IMR-90 (cell line): ENCODE measurements at regions not wholly inside any gene's neighbourhood (a gene's known extent, or its start where the extent isn't known, plus 50 kb on each side); places are given as distances from the start of the nearest gene placed in this dataset.

ENCODE experiments used
- ATAC-seq: fragments of 200-7000 bp; cut with Tn5 transposase; 2 replicates; pipeline ENCODE4 v1.9.1; 2020; ENCODE audit warnings: low read depth, mild to moderate bottlenecking, moderate library complexity
- BruUV-seq: library from RNA; stranded (reverse); fragments of 400-500 nt; replicated peaks from 2 replicates; lab custom pipeline; 2021; lab: Mats Ljungman, UMichigan
- CTCF ChIA-PET: fragments of 300-600 bp; formaldehyde crosslinking; extraction: SDS; loops from one replicate; lab custom pipeline; 2021; ENCODE audit warnings: antibody characterized with exemption; lab: Yijun Ruan, JAX
- POLR2A ChIA-PET: fragments of 300-600 bp; sonication (Branson Sonifier 250); formaldehyde crosslinking; loops from one replicate; lab custom pipeline; 2022; ENCODE audit warnings: antibody characterized with exemption; ENCODE audit not compliant: unreplicated experiment; lab: Charles Lee
- DNase-seq: peaks from one replicate; pipeline ENCODE4 v3.0.0; 2013
- H2AFZ ChIP-seq: replicated peaks from 2 replicates; pipeline ENCODE3; 2013; ENCODE audit warnings: low read length, mild to moderate bottlenecking; ENCODE audit not compliant: poor library complexity
- H2AK5ac ChIP-seq: 2 replicates; pipeline ENCODE4 v1.6.1; 2013; ENCODE audit warnings: low read depth, low read length, inconsistent platforms
- H2AK9ac ChIP-seq: replicated peaks from 2 replicates; pipeline ENCODE3; 2013; ENCODE audit warnings: mild to moderate bottlenecking, low read depth, low read length, moderate library complexity; ENCODE audit not compliant: poor library complexity
- H2BK120ac ChIP-seq: 2 replicates; pipeline ENCODE4 v1.6.1; 2013; ENCODE audit warnings: low read depth, low read length, inconsistent platforms
- H2BK15ac ChIP-seq: 3 replicates; pipeline ENCODE4 v1.6.1; 2013; ENCODE audit warnings: low read depth, low read length, inconsistent platforms
- H2BK20ac ChIP-seq: 2 replicates; pipeline ENCODE4 v1.6.1; 2013; ENCODE audit warnings: low read depth, mild to moderate bottlenecking, inconsistent platforms, low read length, moderate library complexity
- H2BK5ac ChIP-seq: 2 replicates; pipeline ENCODE4 v1.6.1; 2013; ENCODE audit warnings: mild to moderate bottlenecking, low read depth, low read length, inconsistent platforms; ENCODE audit not compliant: poor library complexity, severe bottlenecking
- H3K14ac ChIP-seq: replicated peaks from 2 replicates; pipeline ENCODE4 v1.6.1; 2013; ENCODE audit warnings: low read depth, low read length, inconsistent platforms
- H3K18ac ChIP-seq: 2 replicates; pipeline ENCODE4 v1.6.1; 2013; ENCODE audit warnings: low read depth, low read length, control low read depth
- H3K23ac ChIP-seq: 2 replicates; pipeline ENCODE4 v1.6.1; 2013; ENCODE audit warnings: low read depth, low read length, inconsistent platforms
- H3K27ac ChIP-seq: 2 replicates; pipeline ENCODE4 v1.5.1; 2013; ENCODE audit warnings: mild to moderate bottlenecking, control low read depth, low read length; ENCODE audit not compliant: insufficient read depth
- H3K27me3 ChIP-seq: 2 replicates; pipeline ENCODE4 v1.6.1; 2013; ENCODE audit warnings: low read length; ENCODE audit not compliant: control insufficient read depth, insufficient read depth
- H3K36me3 ChIP-seq: 2 replicates; pipeline ENCODE4 v1.6.1; 2013; ENCODE audit warnings: low read length, mixed read lengths; ENCODE audit not compliant: control insufficient read depth, insufficient read depth
- H3K4ac ChIP-seq: 2 replicates; pipeline ENCODE4 v1.6.1; 2013; ENCODE audit warnings: low read depth, low read length, inconsistent platforms
- H3K4me1 ChIP-seq: 2 replicates; pipeline ENCODE4 v1.6.1; 2013; ENCODE audit warnings: low read length, mixed read lengths; ENCODE audit not compliant: control insufficient read depth, insufficient read depth
- H3K4me2 ChIP-seq: 2 replicates; pipeline ENCODE4 v1.6.1; 2013; ENCODE audit warnings: low read depth, mild to moderate bottlenecking, control low read depth, low read length, moderate library complexity
- H3K4me3 ChIP-seq: 2 replicates; pipeline ENCODE4 v1.5.1; 2013; ENCODE audit warnings: low read depth, mild to moderate bottlenecking, control low read depth, low read length, moderate library complexity; ENCODE audit not compliant: insufficient read depth
- H3K56ac ChIP-seq: 2 replicates; pipeline ENCODE4 v1.6.1; 2013; ENCODE audit warnings: low read length, inconsistent platforms; ENCODE audit not compliant: insufficient read depth; ENCODE audit errors: extremely low read depth
- H3K79me1 ChIP-seq, 2 experiments: 2 replicates each; pipeline ENCODE4 v1.6.1; 2013; ENCODE audit warnings: low read length in 2 of 2, inconsistent platforms in 1 of 2, low read depth in 1 of 2
- H3K9ac ChIP-seq: 2 replicates; pipeline ENCODE4 v1.6.1; 2013; ENCODE audit warnings: low read depth, low read length, control low read depth
- H3K9me1 ChIP-seq: 2 replicates; pipeline ENCODE4 v1.6.1; 2013; ENCODE audit warnings: low read length, inconsistent platforms; ENCODE audit not compliant: insufficient read depth
- H3K9me3 ChIP-seq: 2 replicates; pipeline ENCODE4 v1.6.1; 2013; ENCODE audit warnings: low read length; ENCODE audit not compliant: control insufficient read depth, insufficient read depth
- H4K20me1 ChIP-seq: 2 replicates; pipeline ENCODE4 v1.6.1; 2013; ENCODE audit warnings: low read length, inconsistent platforms; ENCODE audit not compliant: insufficient read depth
- H4K5ac ChIP-seq: 2 replicates; pipeline ENCODE4 v1.6.1; 2013; ENCODE audit warnings: mild to moderate bottlenecking, low read depth, low read length, control low read depth
- H4K8ac ChIP-seq, 2 experiments: 2 replicates each; pipeline ENCODE4 v1.6.1; 2013; ENCODE audit warnings: low read depth in 2 of 2, low read length in 2 of 2, control low read depth in 1 of 2, inconsistent platforms in 1 of 2
- H4K91ac ChIP-seq: 2 replicates; pipeline ENCODE4 v1.6.1; 2013; ENCODE audit warnings: low read depth, low read length, inconsistent platforms; ENCODE audit not compliant: insufficient read depth
- CHD1 ChIP-seq: IDR thresholded peaks from 2 replicates; pipeline ENCODE4 v1.6.1; 2012; ENCODE audit warnings: low read depth, low read length, improper control_type of control experiment
- FOS ChIP-seq: fragments of 150-350 bp; IDR thresholded peaks from 2 replicates; pipeline ENCODE4 v1.6.1; 2016; ENCODE audit warnings: low read depth, low read length
- MAFK ChIP-seq: IDR thresholded peaks from 2 replicates; pipeline ENCODE4 v1.6.1; 2012; ENCODE audit warnings: low read depth, low read length, improper control_type of control experiment
- WGBS, 2 experiments: methylation state at CpG; one replicate each; pipeline versions ENCODE4 v1.1.5 to v1.1.7; 2013; ENCODE audit warnings: missing lambda C conversion rate in 2 of 2; ENCODE audit not compliant: insufficient read length in 1 of 2; ENCODE audit errors: extremely low coverage in 2 of 2; 5-methylcytosine and 5-hydroxymethylcytosine counted together
- dilution Hi-C: fragments of 300-500 bp; cut with HindIII; formaldehyde crosslinking; loops from one replicate; pipeline ENCODE4 v1.14.3; 2018; ENCODE audit warnings: low sequenced_read_pairs; ENCODE audit not compliant: unreplicated experiment
- in situ Hi-C: fragments of 300-500 bp; cut with MboI; formaldehyde crosslinking; loops from 3 replicates; pipeline ENCODE4 v1.14.3; 2019; ENCODE audit warnings: low sequenced_read_pairs, inconsistent platforms, mixed read lengths
- intact Hi-C: fragments of 100-400 bp; cut with micrococcal nuclease; formaldehyde crosslinking; loops from 2 replicates; pipeline ENCODE4 v1.10.0; 2022

DNA sequence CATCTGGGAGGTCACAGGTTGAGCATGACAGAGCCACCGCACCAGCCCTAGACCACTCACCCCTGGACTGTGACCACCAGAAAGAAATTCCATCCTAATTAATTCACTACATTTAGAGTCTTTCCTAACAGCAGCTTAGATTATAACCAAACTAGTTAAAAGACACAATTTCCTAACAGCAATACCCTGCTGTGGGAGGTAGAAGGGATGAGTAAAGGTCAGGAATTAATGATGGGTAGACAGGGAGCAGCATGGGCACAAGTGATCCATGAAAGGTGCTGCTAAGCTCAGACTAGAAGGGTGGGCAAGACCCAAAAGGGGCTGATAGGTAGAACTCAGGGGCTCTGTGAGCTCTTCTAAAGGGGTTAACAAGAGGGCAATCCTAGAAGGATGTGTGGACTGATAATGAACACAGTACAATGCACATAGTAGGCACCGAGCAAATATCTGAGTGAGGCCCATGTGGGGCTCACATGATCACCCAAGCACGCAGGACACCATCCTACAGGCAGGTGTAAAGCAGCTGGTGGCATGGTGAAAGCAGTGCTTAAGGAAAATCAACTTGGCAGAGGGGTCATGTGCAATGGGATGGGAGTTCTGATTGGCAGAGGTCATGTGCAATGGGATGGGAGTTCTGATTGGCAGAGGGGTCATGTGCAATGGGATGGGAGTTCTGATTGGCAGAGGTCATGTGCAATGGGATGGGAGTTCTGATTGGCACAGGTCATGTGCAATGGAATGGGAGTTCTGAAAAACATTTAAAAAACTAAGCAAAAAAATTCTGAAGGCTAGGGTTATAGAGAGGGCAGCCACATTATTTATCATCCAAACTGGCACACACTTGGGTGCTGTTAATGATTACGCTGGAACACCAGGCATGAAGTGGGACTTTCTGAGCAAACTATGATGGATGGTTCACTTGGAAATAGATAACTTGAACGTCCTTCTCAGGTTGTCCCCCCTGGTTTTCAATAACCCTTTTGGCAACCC, 188.2 kb upstream of the FOXQ1 start:
- H2AK5ac ChIP-seq: no peak overlapping the region
- H3K27ac ChIP-seq: no peak overlapping the region
- no peak overlapping the region for H3K14ac ChIP-seq
- no peak overlapping the region for H2AFZ ChIP-seq
- no peak overlapping the region for H3K18ac ChIP-seq
- no peak overlapping the region for H4K8ac ChIP-seq
- no peak overlapping the region for H3K56ac ChIP-seq
- H3K4me2 ChIP-seq: no peak overlapping the region
- H2BK5ac ChIP-seq: no peak overlapping the region
- H2AK9ac ChIP-seq: no peak overlapping the region
- no peak overlapping the region for H3K4me3 ChIP-seq
- H4K5ac ChIP-seq: no peak overlapping the region
- in situ Hi-C loops (no loop called here), intact Hi-C loops (no loop called here), dilution Hi-C loops (no loop called here)
- no peak overlapping the region for H2BK15ac ChIP-seq
- WGBS, 2 experiments: 92% methylated on average over 2 of the region's 5 CpGs; no CpG with 5 or more reads in 1 of the 2 experiments
- H3K4ac ChIP-seq: no peak overlapping the region
- no peak overlapping the region for H3K9ac ChIP-seq
- ChIA-PET CTCF (no interaction called here), POLR2A (no interaction called here)
- no peak overlapping the region for H4K91ac ChIP-seq
- no peak for TF ChIP-seq FOS
- no peak for TF ChIP-seq CHD1
- no peak for TF ChIP-seq MAFK
- no peaks in the 10 kb centered on the region for H3K79me1 ChIP-seq
- H3K23ac ChIP-seq: no peak overlapping the region
- no peaks in the 10 kb centered on the region for H3K4me1 ChIP-seq
- DNase-seq (no peak), ATAC-seq (no peak)
- no peaks in the 10 kb centered on the region for H4K20me1 ChIP-seq
- H3K27me3 ChIP-seq: peaks cover 10% of the 10 kb centered on the region
- BruUV-seq: no TSS peak
- H3K9me1 ChIP-seq: no peaks in the 10 kb centered on the region
- no peaks in the 10 kb centered on the region for H3K36me3 ChIP-seq
- H3K9me3 ChIP-seq: no peaks in the 10 kb centered on the region
- H2BK20ac ChIP-seq: no peak overlapping the region
- no peak overlapping the region for H2BK120ac ChIP-seq
